SW 1271 (cell line): ENCODE measurements at regions not wholly inside any gene's neighbourhood (a gene's known extent, or its start where the extent isn't known, plus 50 kb on each side); places are given as distances from the start of the nearest gene placed in this dataset.
"Not testable (repeated sequence)": the region's sequence is repeated elsewhere in the genome, so short reads cannot be mapped to it uniquely, and the experiment has no call there.

Experiments used
- DNase-seq, 2 experiments: peaks; one replicate each; lab custom pipeline; 2025; lab: John Stamatoyannopoulos, UW

- DNase-seq: no peak
Observed at GRCh38 chr2:6139142-6139541, 447.0 kb downstream of the SOX11 start.

GRCh38 chr2:6139916-6140315 lies 447.7 kb downstream of the SOX11 start:
- DNase-seq: no peak

- DNase-seq: no peak
Observed at GRCh38 chr2:6140509-6140908, 448.3 kb downstream of the SOX11 start.

GRCh38 chr2:6143812-6144211 lies 451.6 kb downstream of the SOX11 start:
- DNase-seq: no peak

GRCh38 chr2:6147215-6147614 lies 455.0 kb downstream of the SOX11 start:
- not testable (repeated sequence) for DNase-seq

- DNase-seq: no peak
Observed at GRCh38 chr2:6148882-6149281, 456.7 kb downstream of the SOX11 start.

GRCh38 chr2:6159606-6160005 lies 467.4 kb downstream of the SOX11 start:
- no peak for DNase-seq

- DNase-seq: no peak
Observed at GRCh38 chr2:6163932-6164331, 471.7 kb downstream of the SOX11 start.

- DNase-seq: no peak
Observed at GRCh38 chr2:6164986-6165747, 473.0 kb downstream of the SOX11 start.

- no peak for DNase-seq
Observed at GRCh38 chr2:6167592-6168138, 475.5 kb downstream of the SOX11 start.

GRCh38 chr2:6168485-6168884 lies 476.3 kb downstream of the SOX11 start:
- no peak for DNase-seq

GRCh38 chr2:6171294-6171693 lies 479.1 kb downstream of the SOX11 start:
- no peak for DNase-seq

- no peak for DNase-seq
Observed at GRCh38 chr2:6177811-6178210, 485.6 kb downstream of the SOX11 start.

GRCh38 chr2:6181525-6181924 lies 489.3 kb downstream of the SOX11 start:
- DNase-seq: no peak

- DNase-seq: no peak
Observed at GRCh38 chr2:6181926-6182325, 489.7 kb downstream of the SOX11 start.

- no peak for DNase-seq
Observed at GRCh38 chr2:6183226-6183625, 491.0 kb downstream of the SOX11 start.

GRCh38 chr2:6184532-6185292 lies 492.5 kb downstream of the SOX11 start:
- no peak for DNase-seq

GRCh38 chr2:6186332-6187151 lies 494.4 kb downstream of the SOX11 start:
- no peak for DNase-seq

GRCh38 chr2:6196449-6196848 lies 504.3 kb downstream of the SOX11 start:
- no peak for DNase-seq

- not testable (repeated sequence) for DNase-seq
Observed at GRCh38 chr2:6198370-6198919, 506.3 kb downstream of the SOX11 start.

GRCh38 chr2:6202756-6203155 lies 510.6 kb downstream of the SOX11 start:
- no peak for DNase-seq
